Left lung (tissue), 4 donors: ENCODE measurements at regions not wholly inside any gene's neighbourhood (a gene's known extent, or its start where the extent isn't known, plus 50 kb on each side); places are given as distances from the start of the nearest gene placed in this dataset.

Source experiments
- ATAC-seq: fragments of 200-7000 bp; cut with Tn5 transposase; one replicate; pipeline ENCODE4 v1.9.1; 2020; ENCODE audit warnings: moderate library complexity
- DNase-seq, 4 donors: peaks; one replicate each; pipeline ENCODE4 v3.0.0-alpha.2; 2013 to 2020
- H3K27ac ChIP-seq, 2 donors: fragments of 200-600 bp; sonication (generic) in 1 of 2; one replicate each; pipeline versions ENCODE4 v1.5.0 to v1.8.0; 2020 to 2021
- H3K27me3 ChIP-seq, 2 donors: fragments of 200-600 bp; sonication (generic) in 1 of 2; one replicate each; pipeline versions ENCODE4 v1.5.0 to v1.8.0; 2020 to 2021
- H3K36me3 ChIP-seq, 2 donors: fragments of 200-600 bp; sonication (generic) in 1 of 2; one replicate each; pipeline versions ENCODE4 v1.5.0 to v1.8.0; 2020 to 2021
- H3K4me1 ChIP-seq, 2 donors: fragments of 200-600 bp; one replicate each; pipeline ENCODE4 v1.8.0; 2021
- H3K4me3 ChIP-seq, 2 donors: fragments of 200-600 bp; sonication (generic) in 1 of 2; one replicate each; pipeline versions ENCODE4 v1.5.0 to v1.8.0; 2020 to 2021; ENCODE audit warnings: mild to moderate bottlenecking in 1 of 2
- H3K9me3 ChIP-seq, 2 donors: fragments of 200-600 bp; sonication (generic) in 1 of 2; one replicate each; pipeline versions ENCODE4 v1.5.0 to v1.8.0; 2020 to 2021
- CTCF ChIP-seq, 2 donors: fragments of 200-600 bp; sonication (generic) in 1 of 2; IDR thresholded peaks; one replicate each; pipeline versions ENCODE4 v1.5.0 to v1.8.0; 2021; ENCODE audit warnings: antibody characterized with exemption in 2 of 2
- intact Hi-C, 2 donors: fragments of 100-400 bp; cut with DNase I; formaldehyde crosslinking; loops; one replicate each; pipeline versions ENCODE4 v1.11.2 to v1.14.2; 2022
- donor health status: DM: no; HTN: yes; CAD: no.
- donor health status: DM: no; HTN: no; CAD: no.

DNA sequence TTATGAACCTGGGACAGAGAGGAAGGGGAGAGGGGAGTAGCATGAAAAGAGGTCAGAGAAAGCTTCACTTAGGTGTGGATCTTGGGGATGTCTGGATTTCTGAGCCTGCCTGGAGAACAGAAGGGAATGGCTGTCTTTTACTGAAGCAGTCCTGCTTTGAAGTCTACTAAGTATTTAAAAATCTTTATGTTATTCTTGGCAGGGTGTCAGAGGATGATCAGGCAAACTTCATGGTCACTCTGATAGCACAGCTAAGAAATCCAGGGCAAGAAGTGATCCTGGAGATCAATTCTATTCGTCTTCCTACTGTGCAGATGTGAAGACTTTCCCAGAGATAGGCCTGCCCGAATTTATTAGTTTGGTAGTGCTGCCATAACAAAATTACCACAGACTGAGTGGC, 464.4 kb upstream of the BOD1L1 start:
- no peak overlapping the region for H3K27ac ChIP-seq
- intact Hi-C loops: no loop called here
- no peaks in the 10 kb centered on the region for H3K9me3 ChIP-seq
- ATAC-seq: no peak
- no peaks in the 10 kb centered on the region for H3K36me3 ChIP-seq
- no peak overlapping the region for H3K4me3 ChIP-seq
- no peak for DNase-seq
- H3K27me3 ChIP-seq: no peaks in the 10 kb centered on the region
- no peaks in the 10 kb centered on the region for H3K4me1 ChIP-seq
- no peak for TF ChIP-seq CTCF (IDR thresholded peaks at IDR 0.05)

- no peak for DNase-seq
- Histone ChIP-seq H3K27ac (no peak overlapping the region), H3K4me1 (no peaks in the 10 kb centered on the region), H3K4me3 (no peak overlapping the region), H3K9me3 (no peaks in the 10 kb centered on the region), H3K36me3 (no peaks in the 10 kb centered on the region), H3K27me3 (no peaks in the 10 kb centered on the region)
- no peak for ATAC-seq
- no peak for TF ChIP-seq CTCF (IDR thresholded peaks at IDR 0.05)
- intact Hi-C loops: no loop called here
Measured at GRCh38 chr4:14092741-14093140, 465.2 kb upstream of the BOD1L1 start.

- Histone ChIP-seq H3K27ac (no peak overlapping the region), H3K9me3 (no peaks in the 10 kb centered on the region), H3K4me3 (no peak overlapping the region), H3K27me3 (no peaks in the 10 kb centered on the region), H3K4me1 (no peaks in the 10 kb centered on the region), H3K36me3 (no peaks in the 10 kb centered on the region)
- DNase-seq (peak in 1 of 4 donors; percentile 62), ATAC-seq (no peak)
- no peak for TF ChIP-seq CTCF (IDR thresholded peaks at IDR 0.05)
- intact Hi-C loops: no loop called here
Measured at GRCh38 chr4:14095831-14096230, 468.3 kb upstream of the BOD1L1 start.

DNA sequence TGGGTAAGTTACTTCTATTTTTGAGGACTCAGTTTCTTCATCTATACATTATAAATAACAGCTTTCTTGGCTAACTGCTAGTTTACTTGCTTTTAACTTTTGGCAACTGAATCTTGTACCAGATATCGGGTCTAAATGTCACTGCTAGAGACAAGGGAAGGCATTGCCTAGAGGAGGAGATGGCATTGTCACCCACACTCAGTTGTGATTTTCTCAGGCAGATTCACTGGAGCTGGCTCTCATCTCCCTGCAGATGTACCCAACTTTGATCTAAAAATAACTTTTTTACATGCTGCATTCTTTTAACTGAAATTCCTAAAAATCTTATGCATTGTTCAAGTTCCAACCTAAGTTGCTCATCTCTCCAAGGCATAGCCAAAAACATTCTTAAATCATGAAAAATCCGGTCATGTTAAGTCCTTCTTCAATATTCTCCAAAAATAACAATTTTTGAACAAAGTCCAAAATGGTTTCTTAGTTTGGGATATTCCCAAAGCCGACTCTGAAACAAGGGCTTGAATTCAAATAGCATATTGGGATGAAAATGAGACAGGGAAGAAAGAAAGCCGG, 469.0 kb upstream of the BOD1L1 start:
- intact Hi-C loops: no loop called here
- no peaks in the 10 kb centered on the region for H3K36me3 ChIP-seq

GRCh38 chr4:14100349-14100748, 472.8 kb upstream of the BOD1L1 start:
- intact Hi-C loops: no loop called here
- Histone ChIP-seq H3K27ac (no peak overlapping the region), H3K4me3 (no peak overlapping the region), H3K27me3 (no peaks in the 10 kb centered on the region), H3K9me3 (no peaks in the 10 kb centered on the region), H3K36me3 (no peaks in the 10 kb centered on the region), H3K4me1 (no peaks in the 10 kb centered on the region)
- no peak for TF ChIP-seq CTCF (IDR thresholded peaks at IDR 0.05)
- ATAC-seq (no peak), DNase-seq (no peak)

More for the DNA sequence above, 469.0 kb upstream of the BOD1L1 start:
- DNase-seq (no peak), ATAC-seq (no peak)
- no peaks in the 10 kb centered on the region for H3K4me1 ChIP-seq
- no peak overlapping the region for H3K4me3 ChIP-seq
- no peak for TF ChIP-seq CTCF (IDR thresholded peaks at IDR 0.05)
- H3K9me3 ChIP-seq: no peaks in the 10 kb centered on the region
- no peak overlapping the region for H3K27ac ChIP-seq
- no peaks in the 10 kb centered on the region for H3K27me3 ChIP-seq
